ENCODE measurements at regions not wholly inside any gene's neighbourhood (a gene's known extent, or its start where the extent isn't known, plus 50 kb on each side); places are given as distances from the start of the nearest gene placed in this dataset.

DNA sequence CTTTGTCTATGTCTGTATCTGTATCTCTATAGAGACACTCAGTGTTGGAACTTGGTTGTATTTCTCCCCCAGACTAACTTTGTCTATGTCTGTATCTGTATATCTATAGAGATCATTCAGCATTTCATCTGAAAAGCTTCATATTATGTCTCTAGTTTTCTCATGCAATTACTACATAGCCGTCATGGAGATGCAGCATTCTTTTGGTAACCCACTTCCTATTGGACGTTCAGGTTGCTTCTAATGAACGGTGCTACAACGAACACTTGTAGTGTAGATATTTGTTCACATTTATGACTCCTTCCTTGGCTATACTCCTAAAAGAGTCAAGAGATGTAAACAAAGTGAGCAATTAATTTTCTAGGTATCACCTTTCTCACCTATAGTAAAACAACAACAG, 81.5 kb upstream of the KCNA1 start:
- TF ChIP-seq POLR2A (IDR thresholded peaks at IDR 0.05) = no peak
- TF ChIP-seq, protein P1, sequence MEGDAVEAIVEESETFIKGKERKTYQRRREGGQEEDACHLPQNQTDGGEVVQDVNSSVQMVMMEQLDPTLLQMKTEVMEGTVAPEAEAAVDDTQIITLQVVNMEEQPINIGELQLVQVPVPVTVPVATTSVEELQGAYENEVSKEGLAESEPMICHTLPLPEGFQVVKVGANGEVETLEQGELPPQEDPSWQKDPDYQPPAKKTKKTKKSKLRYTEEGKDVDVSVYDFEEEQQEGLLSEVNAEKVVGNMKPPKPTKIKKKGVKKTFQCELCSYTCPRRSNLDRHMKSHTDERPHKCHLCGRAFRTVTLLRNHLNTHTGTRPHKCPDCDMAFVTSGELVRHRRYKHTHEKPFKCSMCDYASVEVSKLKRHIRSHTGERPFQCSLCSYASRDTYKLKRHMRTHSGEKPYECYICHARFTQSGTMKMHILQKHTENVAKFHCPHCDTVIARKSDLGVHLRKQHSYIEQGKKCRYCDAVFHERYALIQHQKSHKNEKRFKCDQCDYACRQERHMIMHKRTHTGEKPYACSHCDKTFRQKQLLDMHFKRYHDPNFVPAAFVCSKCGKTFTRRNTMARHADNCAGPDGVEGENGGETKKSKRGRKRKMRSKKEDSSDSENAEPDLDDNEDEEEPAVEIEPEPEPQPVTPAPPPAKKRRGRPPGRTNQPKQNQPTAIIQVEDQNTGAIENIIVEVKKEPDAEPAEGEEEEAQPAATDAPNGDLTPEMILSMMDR (IDR thresholded peaks at IDR 0.05) = no peak
